HL-60 (cell line): ENCODE measurements at regions not wholly inside any gene's neighbourhood (a gene's known extent, or its start where the extent isn't known, plus 50 kb on each side); places are given as distances from the start of the nearest gene placed in this dataset.

Source experiments
- DNase-seq, 2 experiments: peaks; one replicate each; pipeline ENCODE4 v3.0.0-alpha.2; 2010 to 2020; ENCODE audit warnings: low read depth in 1 of 2, low spot score in 1 of 2
- H3K27ac ChIP-seq: fragments of 250-450 bp; sonication (Bioruptor Pico); replicated peaks from 2 replicates; pipeline ENCODE4 v1.5.1; 2020; ENCODE audit warnings: mild to moderate bottlenecking, moderate library complexity
- H3K27me3 ChIP-seq: fragments of 250-450 bp; sonication (Bioruptor Pico); 2 replicates; pipeline ENCODE4 v1.5.1; 2021; ENCODE audit warnings: mild to moderate bottlenecking, moderate library complexity; ENCODE audit not compliant: insufficient read depth, poor library complexity, severe bottlenecking
- H3K4me3 ChIP-seq: replicated peaks from 2 replicates; pipeline ENCODE4 v1.5.1; 2011; ENCODE audit warnings: mild to moderate bottlenecking, control low read depth, low read length; ENCODE audit not compliant: insufficient read depth
- CTCF ChIP-seq: IDR thresholded peaks from one replicate; pipeline ENCODE4 v1.5.1; 2011; ENCODE audit warnings: low read length, control low read depth, inconsistent platforms; ENCODE audit not compliant: insufficient read depth
- GABPA ChIP-seq: IDR thresholded peaks from 2 replicates; pipeline ENCODE4 v1.6.1; 2012; ENCODE audit warnings: low read depth
- POLR2AphosphoS5 ChIP-seq: IDR thresholded peaks from 2 replicates; pipeline ENCODE4 v1.6.1; 2012; ENCODE audit warnings: low read depth
- REST ChIP-seq: IDR thresholded peaks from 2 replicates; pipeline ENCODE4 v1.6.1; 2012; ENCODE audit warnings: low read depth; ENCODE audit not compliant: insufficient replicate concordance
- SPI1 ChIP-seq: IDR thresholded peaks from 2 replicates; pipeline ENCODE4 v1.6.1; 2012; ENCODE audit warnings: low read depth, mild to moderate bottlenecking, borderline replicate concordance

GRCh38 chr15:39298271-39298962 lies 282.5 kb upstream of the THBS1 start:
- TF ChIP-seq SPI1 (no peak), CTCF (no peak), POLR2AphosphoS5 (no peak), REST (no peak), GABPA (no peak)
- no peak for DNase-seq
- Histone ChIP-seq H3K4me3 (no peak overlapping the region), H3K27ac (no peak overlapping the region), H3K27me3 (peaks cover 10% of the 10 kb centered on the region)

GRCh38 chr15:39299486-39300267 lies 281.2 kb upstream of the THBS1 start:
- peaks cover 10% of the 10 kb centered on the region for H3K27me3 ChIP-seq
- no peak for DNase-seq
- H3K4me3 ChIP-seq, result no peak overlapping the region
- no peak for TF ChIP-seq SPI1
- no peak for TF ChIP-seq CTCF
- no peak for TF ChIP-seq POLR2AphosphoS5
- TF ChIP-seq GABPA, result no peak
- TF ChIP-seq REST, result no peak
- H3K27ac ChIP-seq, result no peak overlapping the region

GRCh38 chr15:39300451-39301153 lies 280.3 kb upstream of the THBS1 start:
- no peak for DNase-seq
- no peak overlapping the region for H3K4me3 ChIP-seq
- TF ChIP-seq POLR2AphosphoS5, result no peak
- peaks cover 10% of the 10 kb centered on the region for H3K27me3 ChIP-seq
- no peak overlapping the region for H3K27ac ChIP-seq

GRCh38 chr15:39301589-39301999 lies 279.3 kb upstream of the THBS1 start:
- no peak overlapping the region for H3K27ac ChIP-seq
- H3K4me3 ChIP-seq, result no peak overlapping the region
- no peak for TF ChIP-seq SPI1
- TF ChIP-seq CTCF, result no peak
- TF ChIP-seq REST, result no peak
- no peak for TF ChIP-seq POLR2AphosphoS5
- no peak for TF ChIP-seq GABPA
- H3K27me3 ChIP-seq, result peaks cover 10% of the 10 kb centered on the region
- no peak for DNase-seq
